Activated naive CD4-positive, alpha-beta T cell treated with anti-CD3 and anti-CD28 coated beads, Interleukin-2, amount 50 U/mL, for 24 hours (primary cell): ENCODE measurements at regions not wholly inside any gene's neighbourhood (a gene's known extent, or its start where the extent isn't known, plus 50 kb on each side); places are given as distances from the start of the nearest gene placed in this dataset.
"Not testable (repeated sequence)": the region's sequence is repeated elsewhere in the genome, so short reads cannot be mapped to it uniquely, and the experiment has no call there.

Source experiments
- H3K27ac Mint-ChIP-seq: one replicate; pipeline ENCODE4 v1.8.0; 2021; ENCODE audit warnings: mild to moderate bottlenecking, mixed read lengths
- H3K27me3 Mint-ChIP-seq: one replicate; pipeline ENCODE4 v1.8.0; 2021; ENCODE audit warnings: mixed read lengths
- H3K36me3 Mint-ChIP-seq: one replicate; pipeline ENCODE4 v1.8.0; 2021; ENCODE audit warnings: mixed read lengths
- H3K4me1 Mint-ChIP-seq: one replicate; pipeline ENCODE4 v1.8.0; 2021; ENCODE audit warnings: mixed read lengths
- H3K4me3 Mint-ChIP-seq: one replicate; pipeline ENCODE4 v1.8.0; 2021; ENCODE audit warnings: mild to moderate bottlenecking, mixed read lengths
- H3K9me3 Mint-ChIP-seq: one replicate; pipeline ENCODE4 v1.8.0; 2021; ENCODE audit warnings: mixed read lengths

GRCh38 chr7:130831817-130832481, 97.9 kb upstream of the KLF14 start:
- H3K4me1 Mint-ChIP-seq = no peaks in the 10 kb centered on the region
- no peak overlapping the region for H3K4me3 Mint-ChIP-seq
- H3K36me3 Mint-ChIP-seq = peaks cover 5% of the 10 kb centered on the region
- H3K27ac Mint-ChIP-seq = no peak overlapping the region
- H3K27me3 Mint-ChIP-seq = no peaks in the 10 kb centered on the region
- H3K9me3 Mint-ChIP-seq = peaks cover 13% of the 10 kb centered on the region

GRCh38 chr7:130838738-130839137, 104.7 kb upstream of the KLF14 start:
- Mint-ChIP-seq H3K36me3 (peaks cover under 1% of the 10 kb centered on the region), H3K9me3 (no peaks in the 10 kb centered on the region), H3K27ac (no peak overlapping the region), H3K27me3 (peaks cover 5% of the 10 kb centered on the region), H3K4me3 (no peak overlapping the region), H3K4me1 (peaks cover 13% of the 10 kb centered on the region)

GRCh38 chr7:130840599-130840998, 106.6 kb upstream of the KLF14 start:
- peaks cover 2% of the 10 kb centered on the region for H3K36me3 Mint-ChIP-seq
- H3K9me3 Mint-ChIP-seq = no peaks in the 10 kb centered on the region
- H3K27me3 Mint-ChIP-seq = peaks cover 8% of the 10 kb centered on the region
- no peak overlapping the region for H3K27ac Mint-ChIP-seq
- no peak overlapping the region for H3K4me3 Mint-ChIP-seq
- H3K4me1 Mint-ChIP-seq = peaks cover 13% of the 10 kb centered on the region

- H3K4me1 Mint-ChIP-seq = peaks cover 13% of the 10 kb centered on the region
- H3K9me3 Mint-ChIP-seq = no peaks in the 10 kb centered on the region
- peak overlapping the region; percentile 8 for H3K27ac Mint-ChIP-seq
- no peak overlapping the region for H3K4me3 Mint-ChIP-seq
- peaks cover 2% of the 10 kb centered on the region for H3K36me3 Mint-ChIP-seq
- H3K27me3 Mint-ChIP-seq = peaks cover 8% of the 10 kb centered on the region
Observed at GRCh38 chr7:130841416-130841815, 107.4 kb upstream of the KLF14 start.

- no peak overlapping the region for H3K27ac Mint-ChIP-seq
- no peak overlapping the region for H3K4me3 Mint-ChIP-seq
- H3K36me3 Mint-ChIP-seq = peaks cover 2% of the 10 kb centered on the region
- H3K27me3 Mint-ChIP-seq = peaks cover 8% of the 10 kb centered on the region
- H3K4me1 Mint-ChIP-seq = peaks cover 10% of the 10 kb centered on the region
- no peaks in the 10 kb centered on the region for H3K9me3 Mint-ChIP-seq
Observed at GRCh38 chr7:130843703-130844102, 109.7 kb upstream of the KLF14 start.

GRCh38 chr7:130844811-130845580, 111.0 kb upstream of the KLF14 start:
- H3K36me3 Mint-ChIP-seq = peaks cover 2% of the 10 kb centered on the region
- H3K27ac Mint-ChIP-seq = no peak overlapping the region
- H3K9me3 Mint-ChIP-seq = no peaks in the 10 kb centered on the region
- peaks cover 9% of the 10 kb centered on the region for H3K4me1 Mint-ChIP-seq
- no peak overlapping the region for H3K4me3 Mint-ChIP-seq
- peaks cover 8% of the 10 kb centered on the region for H3K27me3 Mint-ChIP-seq

GRCh38 chr7:130845581-130846085, 111.6 kb upstream of the KLF14 start:
- Mint-ChIP-seq H3K27ac (no peak overlapping the region), H3K9me3 (no peaks in the 10 kb centered on the region), H3K27me3 (peaks cover 8% of the 10 kb centered on the region), H3K4me3 (no peak overlapping the region), H3K36me3 (peaks cover 2% of the 10 kb centered on the region), H3K4me1 (peaks cover 9% of the 10 kb centered on the region)

- H3K27ac Mint-ChIP-seq = no peak overlapping the region
- H3K36me3 Mint-ChIP-seq = peaks cover 6% of the 10 kb centered on the region
- no peaks in the 10 kb centered on the region for H3K4me1 Mint-ChIP-seq
- no peaks in the 10 kb centered on the region for H3K9me3 Mint-ChIP-seq
- peaks cover 2% of the 10 kb centered on the region for H3K27me3 Mint-ChIP-seq
- no peak overlapping the region for H3K4me3 Mint-ChIP-seq
Observed at GRCh38 chr7:130849604-130850003, 115.6 kb upstream of the KLF14 start.

GRCh38 chr7:130850956-130851355, 116.9 kb upstream of the KLF14 start:
- no peaks in the 10 kb centered on the region for H3K27me3 Mint-ChIP-seq
- no peaks in the 10 kb centered on the region for H3K9me3 Mint-ChIP-seq
- no peak overlapping the region for H3K4me3 Mint-ChIP-seq
- H3K27ac Mint-ChIP-seq = no peak overlapping the region
- no peaks in the 10 kb centered on the region for H3K4me1 Mint-ChIP-seq
- peaks cover 19% of the 10 kb centered on the region for H3K36me3 Mint-ChIP-seq

GRCh38 chr7:130852867-130853266, 118.9 kb upstream of the KLF14 start:
- Mint-ChIP-seq H3K36me3 (peaks cover 38% of the 10 kb centered on the region), H3K9me3 (peaks cover 14% of the 10 kb centered on the region), H3K27me3 (no peaks in the 10 kb centered on the region), H3K4me1 (no peaks in the 10 kb centered on the region), H3K27ac (no peak overlapping the region), H3K4me3 (no peak overlapping the region)

- Mint-ChIP-seq H3K27me3 (no peaks in the 10 kb centered on the region), H3K9me3 (peaks cover 22% of the 10 kb centered on the region), H3K27ac (no peak overlapping the region), H3K4me1 (no peaks in the 10 kb centered on the region), H3K36me3 (peaks cover 46% of the 10 kb centered on the region), H3K4me3 (no peak overlapping the region)
Observed at GRCh38 chr7:130853503-130854279, 119.7 kb upstream of the KLF14 start.

- Mint-ChIP-seq H3K27me3 (no peaks in the 10 kb centered on the region), H3K36me3 (peaks cover 54% of the 10 kb centered on the region), H3K9me3 (peaks cover 30% of the 10 kb centered on the region), H3K4me3 (no peak overlapping the region), H3K27ac (no peak overlapping the region), H3K4me1 (no peaks in the 10 kb centered on the region)
Observed at GRCh38 chr7:130854481-130854880, 120.5 kb upstream of the KLF14 start.

- no peaks in the 10 kb centered on the region for H3K4me1 Mint-ChIP-seq
- no peak overlapping the region for H3K27ac Mint-ChIP-seq
- H3K27me3 Mint-ChIP-seq = no peaks in the 10 kb centered on the region
- peaks cover 35% of the 10 kb centered on the region for H3K9me3 Mint-ChIP-seq
- peaks cover 77% of the 10 kb centered on the region for H3K36me3 Mint-ChIP-seq
- H3K4me3 Mint-ChIP-seq = peak overlapping the region; percentile 12
Observed at GRCh38 chr7:130856866-130857265, 122.9 kb upstream of the KLF14 start.

GRCh38 chr7:130860832-130861231, 126.8 kb upstream of the KLF14 start:
- H3K4me3 Mint-ChIP-seq, H3K27me3 Mint-ChIP-seq, H3K27ac Mint-ChIP-seq, H3K4me1 Mint-ChIP-seq: not testable (repeated sequence)
- Mint-ChIP-seq H3K9me3 (peaks cover 40% of the 10 kb centered on the region), H3K36me3 (peaks cover 89% of the 10 kb centered on the region)

GRCh38 chr7:130865408-130866236, 131.6 kb upstream of the KLF14 start:
- Mint-ChIP-seq H3K36me3 (peaks cover 60% of the 10 kb centered on the region), H3K27ac (no peak overlapping the region), H3K9me3 (peaks cover 10% of the 10 kb centered on the region), H3K27me3 (no peaks in the 10 kb centered on the region), H3K4me1 (no peaks in the 10 kb centered on the region), H3K4me3 (no peak overlapping the region)
